ENCODE measurements at regions not wholly inside any gene's neighbourhood (a gene's known extent, or its start where the extent isn't known, plus 50 kb on each side); places are given as distances from the start of the nearest gene placed in this dataset.

DNA sequence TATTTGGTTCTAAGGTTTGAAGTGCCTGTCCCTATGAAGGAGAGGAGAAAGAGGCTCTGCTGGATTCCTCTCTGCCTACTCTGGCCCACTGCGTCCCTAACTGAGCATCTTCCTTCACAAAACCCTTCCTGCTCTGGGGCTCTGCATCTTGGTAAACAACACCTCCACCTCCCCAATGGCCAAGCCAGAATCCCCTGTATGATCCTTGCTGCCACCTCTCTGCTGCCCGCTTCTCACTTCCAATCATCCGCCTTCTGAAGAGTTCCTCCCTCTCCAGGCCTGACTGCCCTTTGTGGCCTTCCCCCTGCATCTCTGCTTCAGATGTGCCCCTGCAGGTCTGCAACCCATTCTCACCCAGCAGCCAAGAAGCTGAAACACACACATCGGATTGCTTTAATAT is 110.6 kb upstream of the RPH3A start:
- Mint-ChIP-seq H3K36me3 (ENCODE audit: low read depth) (no peaks in the 10 kb centered on the region), H3K4me1 (ENCODE audit: low read depth) (no peaks in the 10 kb centered on the region), H3K4me3 (ENCODE audit: unreplicated experiment) (no peak overlapping the region), H3K27ac (ENCODE audit: unreplicated experiment) (no peak overlapping the region), H3K9me3 (ENCODE audit: low read depth) (no peaks in the 10 kb centered on the region), H3K27me3 (ENCODE audit: low read depth) (peaks cover 16% of the 10 kb centered on the region)
- TF ChIP-seq, protein P1, sequence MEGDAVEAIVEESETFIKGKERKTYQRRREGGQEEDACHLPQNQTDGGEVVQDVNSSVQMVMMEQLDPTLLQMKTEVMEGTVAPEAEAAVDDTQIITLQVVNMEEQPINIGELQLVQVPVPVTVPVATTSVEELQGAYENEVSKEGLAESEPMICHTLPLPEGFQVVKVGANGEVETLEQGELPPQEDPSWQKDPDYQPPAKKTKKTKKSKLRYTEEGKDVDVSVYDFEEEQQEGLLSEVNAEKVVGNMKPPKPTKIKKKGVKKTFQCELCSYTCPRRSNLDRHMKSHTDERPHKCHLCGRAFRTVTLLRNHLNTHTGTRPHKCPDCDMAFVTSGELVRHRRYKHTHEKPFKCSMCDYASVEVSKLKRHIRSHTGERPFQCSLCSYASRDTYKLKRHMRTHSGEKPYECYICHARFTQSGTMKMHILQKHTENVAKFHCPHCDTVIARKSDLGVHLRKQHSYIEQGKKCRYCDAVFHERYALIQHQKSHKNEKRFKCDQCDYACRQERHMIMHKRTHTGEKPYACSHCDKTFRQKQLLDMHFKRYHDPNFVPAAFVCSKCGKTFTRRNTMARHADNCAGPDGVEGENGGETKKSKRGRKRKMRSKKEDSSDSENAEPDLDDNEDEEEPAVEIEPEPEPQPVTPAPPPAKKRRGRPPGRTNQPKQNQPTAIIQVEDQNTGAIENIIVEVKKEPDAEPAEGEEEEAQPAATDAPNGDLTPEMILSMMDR (IDR thresholded peaks at IDR 0.05): no peak
- DNase-seq (ENCODE audit: low spot score): no peak

DNA sequence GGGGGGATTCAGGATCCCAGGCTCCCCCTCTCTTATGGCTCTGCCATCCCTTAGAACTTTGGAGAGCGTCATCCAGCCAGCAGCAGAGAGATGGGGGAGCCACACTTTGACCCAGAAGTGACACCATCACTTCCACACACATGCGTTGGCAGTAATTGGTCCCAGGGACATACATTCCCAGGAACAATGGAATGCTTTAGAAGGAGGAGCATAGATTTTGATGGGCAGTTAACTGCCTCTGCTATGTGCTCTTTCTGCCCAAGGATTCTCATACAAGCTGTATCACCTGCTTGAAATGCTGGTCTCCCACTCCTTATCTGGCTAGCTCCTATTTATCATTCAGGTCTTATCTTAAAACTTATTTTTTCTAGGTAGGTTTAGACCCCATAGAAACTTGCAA is 109.0 kb upstream of the RPH3A start:
- H3K36me3 Mint-ChIP-seq (ENCODE audit: low read depth): no peaks in the 10 kb centered on the region
- H3K9me3 Mint-ChIP-seq (ENCODE audit: low read depth): no peaks in the 10 kb centered on the region
- peaks cover 16% of the 10 kb centered on the region for H3K27me3 Mint-ChIP-seq (ENCODE audit: low read depth)
- DNase-seq (ENCODE audit: low spot score): no peak
- no peak overlapping the region for H3K27ac Mint-ChIP-seq (ENCODE audit: unreplicated experiment)
- H3K4me3 Mint-ChIP-seq (ENCODE audit: unreplicated experiment): no peak overlapping the region
- TF ChIP-seq, protein P1 (IDR thresholded peaks at IDR 0.05): no peak
- H3K4me1 Mint-ChIP-seq (ENCODE audit: low read depth): no peaks in the 10 kb centered on the region

DNA sequence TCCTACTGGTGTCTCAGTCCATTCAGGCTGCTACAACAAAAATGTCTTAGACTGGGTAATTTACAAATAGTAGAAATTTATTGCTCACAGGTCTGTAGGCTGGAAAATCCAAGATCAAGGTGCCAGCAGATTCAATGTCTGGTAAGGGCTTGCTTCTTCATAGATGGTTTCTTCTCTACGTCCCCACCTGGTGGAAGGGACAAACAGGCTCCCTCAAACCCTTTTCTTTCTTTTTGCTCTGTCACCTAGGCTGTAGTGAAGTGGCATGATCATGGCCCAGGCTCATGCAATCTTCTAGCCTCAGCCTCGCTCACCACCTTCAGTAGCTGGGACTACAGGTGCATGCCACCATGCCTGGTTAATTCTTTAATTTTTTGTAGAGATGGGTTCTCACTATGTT is 106.8 kb upstream of the RPH3A start:
- TF ChIP-seq, protein P1 (IDR thresholded peaks at IDR 0.05): no peak
- Mint-ChIP-seq H3K27me3 (ENCODE audit: low read depth) (peaks cover 12% of the 10 kb centered on the region), H3K4me3 (ENCODE audit: unreplicated experiment) (no peak overlapping the region), H3K27ac (ENCODE audit: unreplicated experiment) (no peak overlapping the region), H3K9me3 (ENCODE audit: low read depth) (no peaks in the 10 kb centered on the region), H3K36me3 (ENCODE audit: low read depth) (no peaks in the 10 kb centered on the region), H3K4me1 (ENCODE audit: low read depth) (no peaks in the 10 kb centered on the region)
- DNase-seq (ENCODE audit: low spot score): no peak

DNA sequence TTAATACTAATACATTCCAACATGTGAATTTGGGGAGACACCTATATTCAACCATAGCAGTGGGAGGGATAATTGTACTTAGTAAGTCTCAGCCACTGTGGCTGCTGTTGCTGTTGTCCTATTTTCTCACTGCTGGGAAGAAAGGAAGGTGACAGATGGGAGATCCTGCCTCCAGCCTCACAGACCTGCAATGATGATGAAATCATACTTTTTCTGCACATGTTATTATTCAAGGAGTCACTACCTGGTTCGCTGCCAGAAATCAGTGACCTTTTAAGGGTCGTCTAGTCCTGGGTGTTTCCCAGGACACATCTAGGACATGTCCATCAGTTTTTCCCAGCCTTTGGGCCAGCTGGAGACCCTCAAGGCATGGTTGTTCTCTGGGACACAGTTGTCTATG is 106.2 kb upstream of the RPH3A start:
- Mint-ChIP-seq H3K27ac (ENCODE audit: unreplicated experiment) (no peak overlapping the region), H3K4me3 (ENCODE audit: unreplicated experiment) (no peak overlapping the region), H3K9me3 (ENCODE audit: low read depth) (no peaks in the 10 kb centered on the region), H3K27me3 (ENCODE audit: low read depth) (peaks cover 10% of the 10 kb centered on the region), H3K4me1 (ENCODE audit: low read depth) (no peaks in the 10 kb centered on the region), H3K36me3 (ENCODE audit: low read depth) (no peaks in the 10 kb centered on the region)
- TF ChIP-seq, protein P1 (IDR thresholded peaks at IDR 0.05): no peak
- DNase-seq (ENCODE audit: low spot score): no peak

DNA sequence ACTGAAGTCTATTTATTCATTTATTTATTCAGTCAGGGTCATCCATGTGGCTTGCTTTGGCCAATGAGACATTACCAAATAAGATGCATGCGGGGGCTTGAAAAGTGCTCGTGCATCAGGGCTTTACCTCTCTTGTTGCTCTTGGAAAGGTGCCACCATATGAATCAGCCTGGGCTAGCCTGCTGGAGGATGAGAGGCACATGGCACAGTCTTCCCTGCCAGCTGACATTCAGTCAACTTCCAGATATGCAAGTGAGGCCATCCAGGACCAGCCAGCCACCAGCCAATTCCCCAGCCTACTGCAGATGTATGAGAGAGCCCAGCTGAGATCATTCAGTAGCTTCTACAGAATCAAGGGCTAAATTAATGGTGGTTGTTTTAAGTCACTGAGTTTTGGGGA is 105.2 kb upstream of the RPH3A start:
- peaks cover under 1% of the 10 kb centered on the region for H3K9me3 Mint-ChIP-seq (ENCODE audit: low read depth)
- H3K36me3 Mint-ChIP-seq (ENCODE audit: low read depth): no peaks in the 10 kb centered on the region
- TF ChIP-seq, protein P1 (IDR thresholded peaks at IDR 0.05): no peak
- H3K4me3 Mint-ChIP-seq (ENCODE audit: unreplicated experiment): no peak overlapping the region
- DNase-seq (ENCODE audit: low spot score): no peak
- H3K27me3 Mint-ChIP-seq (ENCODE audit: low read depth): peaks cover 1% of the 10 kb centered on the region
- H3K27ac Mint-ChIP-seq (ENCODE audit: unreplicated experiment): no peak overlapping the region
- no peaks in the 10 kb centered on the region for H3K4me1 Mint-ChIP-seq (ENCODE audit: low read depth)
